ENCODE measurements at regions not wholly inside any gene's neighbourhood (a gene's known extent, or its start where the extent isn't known, plus 50 kb on each side); places are given as distances from the start of the nearest gene placed in this dataset.

DNA sequence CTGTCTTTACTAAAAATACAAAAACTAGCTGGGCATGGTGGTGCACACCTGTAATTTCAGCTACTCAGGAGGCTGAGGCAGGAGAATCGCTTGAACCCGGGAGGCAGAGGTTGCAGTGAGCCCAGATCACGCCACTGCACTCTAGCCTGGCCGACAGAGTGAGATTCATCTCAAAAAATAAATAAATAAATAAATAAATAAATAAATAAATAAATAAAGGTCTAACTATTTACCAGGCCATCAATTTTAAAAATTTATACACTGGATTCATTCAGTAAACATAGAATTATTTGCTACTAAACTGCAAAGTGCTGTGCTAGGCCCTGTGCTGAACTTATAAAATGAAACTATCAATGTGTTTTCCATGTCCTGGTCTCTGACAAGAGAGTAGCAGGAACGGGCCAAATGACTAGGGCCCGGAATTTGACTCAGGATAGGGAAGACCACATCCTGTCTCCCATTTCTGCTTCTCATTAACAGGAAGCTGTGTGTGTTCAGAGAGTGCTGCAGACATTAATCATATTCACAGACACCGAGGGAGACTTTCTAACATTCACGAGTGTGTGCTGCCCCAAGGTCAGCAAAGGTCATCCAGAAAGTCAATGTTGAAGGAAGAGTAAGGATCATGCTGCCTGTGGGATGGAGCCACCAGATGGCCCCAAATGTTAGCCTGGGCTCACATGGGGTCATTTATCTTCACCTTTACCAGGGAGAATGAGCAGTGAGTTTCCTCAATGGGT is 95.8 kb downstream of the SPP2 start:
- no peak for DNase-seq

- DNase-seq, result no peak
Observed at GRCh38 chr2:234145511-234145910, 95.0 kb downstream of the SPP2 start.

GRCh38 chr2:234145057-234145456 is 94.6 kb downstream of the SPP2 start:
- DNase-seq, result no peak

- no peak for DNase-seq
Observed at GRCh38 chr2:234143896-234144295, 93.4 kb downstream of the SPP2 start.

DNA sequence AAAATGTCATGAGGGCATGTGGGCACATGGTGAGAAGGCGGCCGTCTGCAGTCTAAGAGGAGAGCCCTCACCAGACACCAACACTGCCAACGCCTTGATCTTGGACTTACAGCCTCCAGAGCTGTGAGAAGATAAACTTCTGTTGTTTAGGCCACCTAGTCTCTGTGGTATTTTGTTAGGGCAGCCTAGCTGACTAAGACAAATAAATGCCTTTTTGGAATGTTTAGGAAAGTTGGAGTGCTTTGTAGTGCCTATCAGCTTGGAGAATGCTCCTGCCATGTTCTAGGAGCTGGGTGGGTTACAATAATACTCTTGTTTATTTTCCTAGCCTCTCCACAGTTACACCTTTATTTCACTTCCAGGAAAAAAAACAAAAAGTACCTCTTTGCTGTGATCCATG is 92.0 kb downstream of the SPP2 start:
- no peak for DNase-seq

GRCh38 chr2:234139755-234140154 is 89.3 kb downstream of the SPP2 start:
- no peak for DNase-seq

GRCh38 chr2:234138836-234139235 is 88.3 kb downstream of the SPP2 start:
- no peak for DNase-seq

- DNase-seq, result no peak
Observed at GRCh38 chr2:234137400-234138014, 87.0 kb downstream of the SPP2 start.

DNA sequence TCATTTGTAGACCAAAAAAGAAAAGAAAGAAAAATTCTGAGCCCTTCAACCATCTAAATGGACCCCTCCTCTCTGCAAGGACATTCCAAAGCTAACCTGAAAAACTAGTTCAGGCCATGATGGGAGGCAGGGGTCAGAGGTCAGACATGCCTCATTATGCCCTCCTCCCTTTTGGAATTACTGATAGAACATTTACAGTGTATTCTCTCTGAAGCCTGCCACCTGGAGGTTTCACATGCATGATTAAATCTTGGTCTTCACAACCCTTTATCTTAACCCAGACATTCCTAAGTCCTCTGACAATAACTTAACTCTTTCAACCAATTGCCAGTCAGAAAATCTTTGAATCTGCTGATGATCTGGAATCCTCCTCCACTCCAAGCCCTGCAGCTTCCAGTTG is 86.0 kb downstream of the SPP2 start:
- no peak for DNase-seq

GRCh38 chr2:234135750-234136221 is 85.3 kb downstream of the SPP2 start:
- DNase-seq, result peak; percentile 28 to 35

DNA sequence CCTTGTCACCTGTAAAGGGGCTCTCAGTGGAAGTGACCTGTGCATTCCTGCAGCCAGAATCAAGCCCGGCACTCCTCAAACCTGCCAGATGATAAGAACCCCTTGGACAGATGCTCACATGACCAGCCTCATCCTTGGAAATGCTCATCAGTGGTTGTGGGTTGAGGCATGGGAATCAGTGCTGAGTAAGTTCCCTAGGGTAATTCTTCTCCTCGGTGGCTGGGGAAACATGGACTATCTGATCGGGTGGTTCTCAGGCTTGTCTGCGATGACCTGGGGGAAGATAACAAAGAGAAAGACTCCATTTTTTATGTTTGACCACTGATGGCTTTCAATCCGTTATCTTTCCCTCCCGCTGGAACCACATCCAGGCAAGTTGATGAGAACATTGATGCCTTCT is 84.0 kb downstream of the SPP2 start:
- no peak for DNase-seq

- DNase-seq, result no peak
Observed at GRCh38 chr2:234133004-234133403, 82.5 kb downstream of the SPP2 start.

GRCh38 chr2:234130777-234131181 is 80.3 kb downstream of the SPP2 start:
- DNase-seq, result no peak

- DNase-seq, result no peak
Observed at GRCh38 chr2:234128606-234129005, 78.1 kb downstream of the SPP2 start.
